ENCODE measurements at regions not wholly inside any gene's neighbourhood (a gene's known extent, or its start where the extent isn't known, plus 50 kb on each side); places are given as distances from the start of the nearest gene placed in this dataset.
A peak's percentile ranks its signal among the peaks of the same experiment; 100 is the strongest.

GRCh38 chr3:27596921-27597320, 112.7 kb upstream of the SLC4A7 start:
- H3K4me3 ChIP-seq (ENCODE audit: low read length): no peak overlapping the region
- TF ChIP-seq, protein P1, sequence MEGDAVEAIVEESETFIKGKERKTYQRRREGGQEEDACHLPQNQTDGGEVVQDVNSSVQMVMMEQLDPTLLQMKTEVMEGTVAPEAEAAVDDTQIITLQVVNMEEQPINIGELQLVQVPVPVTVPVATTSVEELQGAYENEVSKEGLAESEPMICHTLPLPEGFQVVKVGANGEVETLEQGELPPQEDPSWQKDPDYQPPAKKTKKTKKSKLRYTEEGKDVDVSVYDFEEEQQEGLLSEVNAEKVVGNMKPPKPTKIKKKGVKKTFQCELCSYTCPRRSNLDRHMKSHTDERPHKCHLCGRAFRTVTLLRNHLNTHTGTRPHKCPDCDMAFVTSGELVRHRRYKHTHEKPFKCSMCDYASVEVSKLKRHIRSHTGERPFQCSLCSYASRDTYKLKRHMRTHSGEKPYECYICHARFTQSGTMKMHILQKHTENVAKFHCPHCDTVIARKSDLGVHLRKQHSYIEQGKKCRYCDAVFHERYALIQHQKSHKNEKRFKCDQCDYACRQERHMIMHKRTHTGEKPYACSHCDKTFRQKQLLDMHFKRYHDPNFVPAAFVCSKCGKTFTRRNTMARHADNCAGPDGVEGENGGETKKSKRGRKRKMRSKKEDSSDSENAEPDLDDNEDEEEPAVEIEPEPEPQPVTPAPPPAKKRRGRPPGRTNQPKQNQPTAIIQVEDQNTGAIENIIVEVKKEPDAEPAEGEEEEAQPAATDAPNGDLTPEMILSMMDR (conservative IDR thresholded peaks at IDR 0.05; ENCODE audit: low read length): no peak

GRCh38 chr3:27596334-27596841, 112.2 kb upstream of the SLC4A7 start:
- DNase-seq (ENCODE audit: low read depth): peak; percentile 68
- H3K4me3 ChIP-seq (ENCODE audit: low read length): no peak overlapping the region
- TF ChIP-seq, protein P1 (conservative IDR thresholded peaks at IDR 0.05; ENCODE audit: low read length): no peak

More at GRCh38 chr3:27596921-27597320, 112.7 kb upstream of the SLC4A7 start:
- no peak for DNase-seq (ENCODE audit: low read depth)

DNA sequence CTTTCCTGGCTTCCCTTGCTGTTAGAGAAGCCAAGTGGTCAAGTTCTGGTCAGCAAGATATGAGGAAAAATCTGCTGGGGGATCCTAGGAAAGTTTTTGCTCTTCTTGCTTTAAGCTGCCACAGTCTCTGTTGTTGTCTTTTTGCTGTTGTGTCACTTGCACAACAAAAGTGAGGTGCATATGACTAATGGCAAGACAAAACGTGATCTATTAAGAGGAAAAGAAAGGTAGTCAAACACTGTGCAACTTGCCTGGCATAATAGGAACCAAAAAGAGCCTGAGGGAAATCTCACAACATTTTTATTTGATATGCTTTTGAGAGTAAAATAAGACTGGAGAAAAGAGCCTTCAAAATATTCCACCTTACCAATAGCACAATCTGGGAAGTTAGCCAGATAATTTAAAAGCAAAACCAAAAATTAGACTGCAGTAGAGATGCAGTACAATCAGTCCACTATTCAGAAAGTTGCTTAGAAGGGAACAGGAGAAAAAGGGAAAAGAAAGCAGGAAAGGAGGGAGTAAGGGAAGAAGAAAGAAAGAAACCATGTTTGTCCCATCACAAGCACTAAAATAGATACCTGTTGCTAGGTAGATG, 110.0 kb upstream of the SLC4A7 start:
- no peak overlapping the region for H3K4me3 ChIP-seq (ENCODE audit: low read length)
- DNase-seq (ENCODE audit: low read depth): no peak
- TF ChIP-seq, protein P1 (conservative IDR thresholded peaks at IDR 0.05; ENCODE audit: low read length): no peak

DNA sequence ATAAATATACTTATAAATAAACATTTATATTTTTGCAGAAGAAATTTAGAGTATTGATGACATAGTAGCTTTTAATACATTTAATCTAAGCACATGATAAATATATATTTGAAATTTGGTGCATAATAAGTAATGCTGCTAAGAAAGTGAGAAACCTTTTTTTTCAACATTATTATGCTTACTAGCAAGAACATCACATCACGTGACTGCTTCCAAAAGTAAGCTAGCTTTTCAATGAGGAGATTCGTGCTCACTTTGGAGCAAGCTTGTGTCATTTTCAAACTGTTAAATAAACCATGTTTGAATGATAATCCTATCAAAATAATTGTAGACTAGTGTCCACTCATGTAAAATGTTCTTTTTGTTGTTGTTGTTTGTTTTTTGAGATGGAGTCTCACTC, 109.0 kb upstream of the SLC4A7 start:
- TF ChIP-seq, protein P1 (conservative IDR thresholded peaks at IDR 0.05; ENCODE audit: low read length): no peak
- no peak overlapping the region for H3K4me3 ChIP-seq (ENCODE audit: low read length)
- DNase-seq (ENCODE audit: low read depth): no peak

GRCh38 chr3:27591312-27592210, 107.4 kb upstream of the SLC4A7 start:
- no peak for DNase-seq (ENCODE audit: low read depth)
- H3K4me3 ChIP-seq (ENCODE audit: low read length): no peak overlapping the region
- TF ChIP-seq, protein P1 (conservative IDR thresholded peaks at IDR 0.05; ENCODE audit: low read length): no peak

DNA sequence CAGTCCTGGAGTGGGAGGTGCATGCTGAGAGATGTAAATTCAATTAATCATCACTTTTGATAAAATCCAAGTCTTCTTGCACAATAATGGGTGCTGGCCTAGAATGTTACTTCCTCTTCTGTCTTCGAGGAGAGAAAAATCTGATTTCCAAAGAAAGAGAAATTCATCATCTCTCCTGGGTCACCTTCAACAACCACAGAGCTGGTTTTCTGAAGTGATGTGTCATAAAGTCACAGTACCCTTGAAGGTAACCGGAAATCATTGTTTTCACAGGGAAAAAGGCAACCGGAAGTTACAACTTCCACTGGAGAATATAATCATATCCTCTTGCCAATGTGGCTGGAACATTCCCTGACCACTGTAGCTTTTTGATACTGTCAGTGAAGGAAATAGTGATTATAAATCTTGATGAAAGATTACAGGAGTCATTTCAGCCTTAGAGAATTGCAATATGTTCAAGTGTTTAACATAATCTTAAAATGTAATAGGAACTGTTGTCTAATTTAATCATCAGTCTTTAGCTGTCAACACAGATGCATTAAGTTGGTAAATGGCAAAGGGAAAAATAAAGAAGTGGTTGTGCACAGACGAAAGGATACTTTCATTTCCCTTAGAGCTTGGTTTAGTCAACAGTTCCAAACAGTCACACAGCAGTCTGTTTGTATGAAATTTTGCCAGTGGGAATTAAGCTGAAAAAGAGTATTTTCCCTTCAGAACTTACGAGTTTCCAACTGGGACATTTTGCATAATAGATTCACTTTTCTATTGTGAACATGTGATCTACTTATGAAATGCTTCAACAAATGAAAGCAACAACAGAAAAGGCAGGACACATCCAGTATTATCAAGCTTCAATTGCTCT, 106.5 kb upstream of the SLC4A7 start:
- peak; percentile 49 for DNase-seq (ENCODE audit: low read depth)
- H3K4me3 ChIP-seq (ENCODE audit: low read length): no peak overlapping the region
- TF ChIP-seq, protein P1 (conservative IDR thresholded peaks at IDR 0.05; ENCODE audit: low read length): no peak
